ENCODE measurements at regions not wholly inside any gene's neighbourhood (a gene's known extent, or its start where the extent isn't known, plus 50 kb on each side); places are given as distances from the start of the nearest gene placed in this dataset.

DNA sequence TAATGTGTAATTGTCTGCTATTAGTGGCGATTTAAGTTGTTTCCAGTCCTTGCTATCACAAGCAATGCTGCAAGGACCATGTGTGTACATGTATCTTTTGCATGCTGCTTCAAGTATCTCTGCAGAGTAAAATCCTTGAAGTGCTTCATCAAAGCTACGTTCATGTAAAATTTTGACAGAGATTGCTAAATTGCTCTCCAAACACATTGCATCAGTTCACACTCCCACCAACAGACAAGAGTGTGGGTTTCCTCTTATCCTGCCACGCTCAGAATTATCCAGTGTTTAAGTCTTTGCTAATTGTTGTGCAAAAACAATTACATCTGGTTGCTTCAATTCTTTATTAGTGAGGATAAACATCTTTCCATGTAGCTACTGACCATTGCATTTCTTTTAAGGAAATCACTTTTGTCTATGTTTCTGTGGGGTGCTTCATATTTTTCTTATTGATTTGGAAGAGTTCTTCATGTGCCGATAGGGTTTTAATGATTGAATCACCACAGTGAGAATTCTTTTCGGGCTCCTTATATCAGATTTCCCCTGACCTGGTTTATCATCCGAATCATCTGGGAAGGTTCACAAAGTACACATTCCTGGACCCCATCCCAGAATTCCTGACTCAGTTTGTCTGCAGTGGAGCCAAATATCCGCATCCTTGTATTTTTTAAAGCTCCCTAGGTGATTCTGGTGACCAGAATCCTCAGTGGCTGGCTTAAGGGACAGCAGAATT, 56.3 kb upstream of the GALNT2 start:
- no peak for DNase-seq

DNA sequence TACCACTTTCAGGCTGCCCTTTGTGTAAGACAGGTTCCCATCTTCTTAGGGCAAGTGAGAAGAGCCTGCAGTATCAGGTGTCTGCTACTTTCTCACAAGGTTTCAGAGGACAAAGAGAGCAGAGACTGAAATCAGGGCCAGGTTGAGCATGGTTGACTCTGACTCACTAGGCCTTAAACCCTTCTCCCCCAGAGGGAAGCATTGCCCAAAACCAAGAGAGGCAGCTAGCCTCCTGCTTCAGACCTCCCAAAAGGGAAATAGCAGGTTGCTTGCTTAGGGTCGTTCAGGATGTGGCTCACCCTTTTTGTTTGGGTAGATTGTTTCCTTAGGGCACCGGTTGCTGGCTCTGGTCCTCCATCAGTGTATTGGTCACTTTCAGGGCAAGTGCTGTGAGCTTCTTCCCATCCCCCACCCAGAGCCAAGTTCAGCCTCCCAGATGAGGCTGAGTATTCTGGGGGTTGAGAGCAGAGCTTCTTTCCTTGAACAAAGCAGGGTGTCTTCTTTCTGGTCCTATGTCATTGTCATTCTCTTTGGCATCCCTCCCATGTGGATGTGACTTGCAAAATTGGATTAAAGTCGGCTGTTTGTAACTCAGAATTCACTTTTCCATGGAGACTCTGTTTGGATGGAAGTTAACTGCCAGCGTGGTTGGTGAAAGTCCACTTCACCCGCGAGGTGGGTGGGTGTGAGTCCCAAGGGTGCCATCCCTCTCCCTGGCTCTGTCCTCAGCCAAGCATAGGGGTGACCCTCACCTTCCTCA, 55.5 kb upstream of the GALNT2 start:
- DNase-seq, result no peak

DNA sequence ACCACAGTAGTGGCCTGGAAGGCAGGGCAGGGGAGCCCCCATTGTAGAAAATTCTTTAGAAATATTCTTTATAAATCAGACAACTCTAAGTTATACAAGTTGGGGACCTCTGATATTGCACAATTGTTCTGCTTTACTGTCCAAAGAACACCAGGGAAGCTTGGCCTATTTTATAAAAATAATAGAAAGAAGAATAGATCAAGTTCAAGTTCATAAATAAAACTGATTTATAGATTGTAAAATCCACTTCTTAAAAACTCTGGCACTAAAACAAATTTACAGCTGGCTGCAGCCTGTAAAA, 55.0 kb upstream of the GALNT2 start:
- no peak for DNase-seq

DNA sequence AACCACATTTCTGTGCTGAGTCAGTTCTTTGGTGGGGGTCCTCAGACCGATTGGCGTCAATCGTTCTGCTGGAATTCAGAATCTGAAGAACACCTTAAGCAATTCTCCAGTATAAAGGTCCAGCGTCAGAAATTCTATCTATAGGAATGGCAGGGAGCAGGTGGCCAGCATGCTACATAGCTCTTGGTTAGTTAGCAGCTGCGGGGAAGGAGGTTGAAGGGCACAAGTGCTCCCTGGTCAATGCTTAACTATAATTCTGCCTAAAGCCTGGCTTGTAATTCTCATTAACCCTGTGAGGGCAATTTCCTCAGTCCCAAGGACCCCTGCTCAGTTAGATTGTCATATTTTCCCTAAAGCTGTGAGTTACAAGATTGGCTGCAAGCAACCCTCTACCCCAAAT, 54.3 kb upstream of the GALNT2 start:
- no peak for DNase-seq

DNA sequence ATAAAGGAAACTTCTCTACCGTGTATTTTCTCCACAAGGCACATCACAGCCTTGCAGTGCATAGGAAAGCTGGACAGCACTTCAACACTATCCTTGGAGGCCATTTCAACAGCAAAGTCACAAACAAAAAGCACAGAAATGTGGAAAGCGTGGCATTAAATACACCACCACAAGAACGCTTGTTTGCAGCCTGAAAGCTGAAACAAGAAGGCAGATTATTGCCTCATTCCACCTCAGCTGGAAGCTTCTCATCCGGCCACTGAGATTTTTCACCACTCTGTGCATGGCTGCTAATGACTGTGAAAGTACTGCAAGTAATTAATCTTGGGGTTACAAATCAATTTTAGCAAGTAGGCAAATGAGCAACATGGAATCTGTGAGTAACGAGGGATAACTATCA, 50.9 kb upstream of the GALNT2 start:
- no peak for DNase-seq
